GM12874 (cell line): ENCODE measurements at regions not wholly inside any gene's neighbourhood (a gene's known extent, or its start where the extent isn't known, plus 50 kb on each side); places are given as distances from the start of the nearest gene placed in this dataset.

Experiments used
- TF ChIP-seq, protein P1 (sequence below): IDR thresholded peaks from 2 replicates; pipeline ENCODE4 v1.5.1; 2011; ENCODE audit warnings: low read depth, mild to moderate bottlenecking, control low read depth, low read length, moderate library complexity; ENCODE audit not compliant: insufficient read depth

DNA sequence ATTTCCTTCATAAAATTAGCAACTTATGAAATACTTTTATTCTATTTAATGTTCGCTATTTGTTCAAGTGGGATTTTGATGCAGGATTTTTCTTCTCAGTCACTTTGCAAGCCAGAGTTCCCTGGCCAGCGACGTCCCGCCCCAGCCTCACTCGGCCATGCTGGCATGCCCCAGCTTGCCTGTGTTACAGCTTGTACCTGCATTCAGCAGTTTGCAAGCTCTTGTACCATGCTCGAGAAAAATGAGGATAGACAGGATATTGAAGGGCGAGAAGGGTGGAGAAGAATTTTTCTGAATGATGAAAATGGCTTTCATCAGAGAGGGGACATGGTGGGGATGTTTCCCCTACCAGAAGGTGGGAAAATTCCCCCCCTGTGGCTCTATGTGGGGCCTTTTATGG, 2180.2 kb upstream of the PCDH20 start:
- TF ChIP-seq, protein P1, sequence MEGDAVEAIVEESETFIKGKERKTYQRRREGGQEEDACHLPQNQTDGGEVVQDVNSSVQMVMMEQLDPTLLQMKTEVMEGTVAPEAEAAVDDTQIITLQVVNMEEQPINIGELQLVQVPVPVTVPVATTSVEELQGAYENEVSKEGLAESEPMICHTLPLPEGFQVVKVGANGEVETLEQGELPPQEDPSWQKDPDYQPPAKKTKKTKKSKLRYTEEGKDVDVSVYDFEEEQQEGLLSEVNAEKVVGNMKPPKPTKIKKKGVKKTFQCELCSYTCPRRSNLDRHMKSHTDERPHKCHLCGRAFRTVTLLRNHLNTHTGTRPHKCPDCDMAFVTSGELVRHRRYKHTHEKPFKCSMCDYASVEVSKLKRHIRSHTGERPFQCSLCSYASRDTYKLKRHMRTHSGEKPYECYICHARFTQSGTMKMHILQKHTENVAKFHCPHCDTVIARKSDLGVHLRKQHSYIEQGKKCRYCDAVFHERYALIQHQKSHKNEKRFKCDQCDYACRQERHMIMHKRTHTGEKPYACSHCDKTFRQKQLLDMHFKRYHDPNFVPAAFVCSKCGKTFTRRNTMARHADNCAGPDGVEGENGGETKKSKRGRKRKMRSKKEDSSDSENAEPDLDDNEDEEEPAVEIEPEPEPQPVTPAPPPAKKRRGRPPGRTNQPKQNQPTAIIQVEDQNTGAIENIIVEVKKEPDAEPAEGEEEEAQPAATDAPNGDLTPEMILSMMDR = no peak

DNA sequence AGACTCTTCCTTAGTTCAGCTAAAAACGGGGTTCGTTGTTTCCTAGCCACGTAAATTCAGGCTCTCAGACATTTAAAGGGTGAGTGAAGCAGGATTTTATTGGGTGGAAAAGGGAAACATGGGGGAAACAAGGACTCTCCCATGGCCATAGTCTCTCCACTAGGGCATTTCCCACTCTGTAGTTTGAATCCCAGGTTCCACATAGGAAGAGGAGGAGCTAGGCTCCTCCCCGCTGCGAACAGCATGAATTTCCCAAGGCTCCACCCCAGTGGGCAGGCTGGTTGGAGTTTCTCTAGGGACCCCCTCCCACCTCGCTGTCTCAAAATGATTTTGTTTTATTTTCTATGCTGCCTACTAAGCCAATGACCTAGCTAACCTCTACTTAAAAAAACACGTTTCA, 2170.8 kb upstream of the PCDH20 start:
- TF ChIP-seq, protein P1 = no peak

DNA sequence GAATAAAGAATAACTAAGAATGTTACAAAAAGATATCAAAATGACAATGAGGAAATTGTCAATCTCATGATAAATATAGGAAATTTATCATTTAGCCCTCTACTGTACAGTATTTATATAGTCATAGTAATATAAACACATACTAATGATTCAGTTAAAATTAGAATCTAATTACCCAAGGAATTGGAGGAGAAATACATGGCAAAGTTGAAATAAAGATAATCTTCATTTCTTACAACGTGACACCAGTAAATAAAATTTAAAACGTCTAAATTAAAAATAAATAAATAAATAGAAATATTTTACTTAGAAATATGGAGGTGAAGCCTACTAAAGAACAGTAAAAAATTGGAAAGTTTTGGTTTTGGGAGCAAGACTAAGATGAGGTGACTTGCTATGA, 2163.1 kb upstream of the PCDH20 start:
- TF ChIP-seq, protein P1 = no peak

DNA sequence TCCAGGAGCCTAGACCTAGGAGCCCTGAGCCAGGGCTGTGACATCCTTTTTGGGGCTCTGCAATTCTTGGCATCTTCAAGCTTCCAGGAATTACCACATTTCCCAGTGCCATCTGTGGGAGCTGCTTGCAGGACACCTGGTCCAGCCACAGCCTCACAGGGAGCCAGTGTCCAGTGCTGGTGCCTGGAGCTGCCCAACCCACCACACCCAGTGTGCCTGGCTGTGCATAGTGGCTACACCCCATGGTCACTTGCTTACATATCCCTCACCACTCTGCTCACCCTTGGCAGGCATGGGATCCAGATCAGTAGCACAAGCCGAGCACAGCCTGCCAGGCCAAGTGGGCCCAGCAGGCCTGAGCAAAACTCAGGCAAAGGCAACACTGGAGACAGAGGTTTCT, 2151.4 kb upstream of the PCDH20 start:
- TF ChIP-seq, protein P1 = no peak

DNA sequence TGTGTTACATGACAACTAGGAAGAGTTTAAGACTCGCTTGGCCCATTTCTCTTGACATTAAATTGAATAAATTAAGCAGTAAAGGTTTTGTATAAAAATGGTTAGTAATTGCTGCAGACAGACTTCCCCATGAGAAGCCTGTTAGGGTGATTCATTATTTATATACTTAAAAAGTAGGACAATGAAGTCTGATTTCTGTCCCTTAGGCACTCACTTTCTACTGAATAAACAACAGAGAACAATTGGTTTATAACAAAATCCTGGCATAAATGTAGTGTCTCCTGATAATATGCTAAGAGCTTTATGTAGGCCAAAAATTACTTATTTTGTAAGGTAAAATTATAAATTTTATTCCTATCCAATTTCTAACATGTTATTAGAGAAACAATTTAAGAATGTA, 2138.5 kb upstream of the PCDH20 start:
- TF ChIP-seq, protein P1 = no peak

DNA sequence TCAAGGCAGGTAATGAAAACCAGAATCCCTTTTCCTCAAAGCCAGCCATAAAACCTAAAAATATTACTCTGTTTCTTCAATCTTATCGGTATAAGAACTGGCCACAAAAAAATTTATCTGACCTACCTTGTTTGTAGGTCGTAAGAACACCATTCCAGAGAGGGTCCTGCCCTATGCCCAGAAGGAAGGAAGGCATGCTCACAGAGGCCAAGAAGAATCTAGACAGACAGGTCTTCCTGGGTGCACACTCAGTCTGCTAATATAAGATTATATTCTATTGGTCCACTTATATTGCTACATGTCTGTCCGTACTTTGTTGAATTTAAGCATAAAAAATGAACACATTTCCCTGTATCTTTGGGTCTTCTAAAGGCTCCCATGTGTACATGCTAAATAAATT, 2136.1 kb upstream of the PCDH20 start:
- TF ChIP-seq, protein P1 = no peak

DNA sequence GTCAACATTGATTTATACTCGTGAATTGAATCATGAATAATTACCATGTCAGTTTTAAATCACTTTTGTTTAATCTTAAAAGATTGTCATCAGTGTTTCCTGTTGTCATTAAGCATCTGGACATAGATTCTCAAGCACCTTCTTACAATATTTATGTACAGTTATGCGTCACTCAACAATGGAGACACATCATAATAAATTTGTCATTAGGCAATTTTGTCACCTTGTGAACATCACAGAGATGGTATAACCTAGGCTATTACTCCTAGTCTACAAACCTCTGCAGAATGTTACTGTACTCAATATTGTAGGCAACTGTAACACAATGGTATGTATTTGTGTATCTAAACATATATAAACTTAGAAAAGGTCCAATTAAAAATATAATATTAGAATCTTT, 2130.9 kb upstream of the PCDH20 start:
- TF ChIP-seq, protein P1 = no peak

DNA sequence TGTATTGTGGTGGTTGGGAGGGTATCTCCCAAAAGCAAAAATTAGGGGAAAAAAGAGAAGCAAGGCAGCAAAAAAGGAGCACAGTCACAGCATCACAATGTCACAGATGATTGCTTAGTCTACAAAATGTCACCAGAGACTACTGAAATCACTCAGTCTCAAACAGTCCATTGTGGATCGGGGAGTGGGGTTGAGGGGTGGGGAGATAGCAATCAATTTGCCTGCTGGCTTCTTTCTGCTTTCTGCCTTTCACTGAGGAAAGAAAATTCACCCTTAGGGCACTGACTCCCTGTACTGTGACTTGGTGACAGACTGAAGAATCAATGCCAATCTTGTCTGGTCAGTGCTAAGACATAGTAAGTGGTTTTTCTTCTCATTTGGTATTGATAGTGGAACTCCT, 2127.1 kb upstream of the PCDH20 start:
- TF ChIP-seq, protein P1 = no peak
